ENCODE measurements at regions not wholly inside any gene's neighbourhood (a gene's known extent, or its start where the extent isn't known, plus 50 kb on each side); places are given as distances from the start of the nearest gene placed in this dataset.
A peak's percentile ranks its signal among the peaks of the same experiment; 100 is the strongest.
"Not testable (repeated sequence)": the region's sequence is repeated elsewhere in the genome, so short reads cannot be mapped to it uniquely, and the experiment has no call there.

DNA sequence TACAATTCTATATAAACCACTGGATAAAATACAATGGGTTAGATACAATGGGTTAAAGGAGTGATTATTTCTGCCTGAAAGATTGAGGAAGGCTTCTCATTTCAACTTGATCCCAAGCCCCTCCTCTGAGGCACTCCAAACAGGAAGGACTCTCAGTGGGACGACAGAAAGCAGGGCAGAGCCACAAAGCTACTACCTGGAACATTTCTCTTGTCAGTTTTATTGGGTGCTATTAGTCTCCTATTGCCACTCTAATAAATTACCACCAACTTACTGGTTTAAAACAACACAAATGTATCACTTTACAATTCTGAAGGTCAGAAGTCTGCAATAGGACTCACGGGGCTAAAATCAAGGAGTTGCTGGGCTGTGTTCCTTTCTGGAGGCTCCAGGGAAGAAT, 146.7 kb downstream of the MREG start:
- no peak for DNase-seq
- ATAC-seq = no peak
- intact Hi-C loops (cut with micrococcal nuclease) = no loop called here

DNA sequence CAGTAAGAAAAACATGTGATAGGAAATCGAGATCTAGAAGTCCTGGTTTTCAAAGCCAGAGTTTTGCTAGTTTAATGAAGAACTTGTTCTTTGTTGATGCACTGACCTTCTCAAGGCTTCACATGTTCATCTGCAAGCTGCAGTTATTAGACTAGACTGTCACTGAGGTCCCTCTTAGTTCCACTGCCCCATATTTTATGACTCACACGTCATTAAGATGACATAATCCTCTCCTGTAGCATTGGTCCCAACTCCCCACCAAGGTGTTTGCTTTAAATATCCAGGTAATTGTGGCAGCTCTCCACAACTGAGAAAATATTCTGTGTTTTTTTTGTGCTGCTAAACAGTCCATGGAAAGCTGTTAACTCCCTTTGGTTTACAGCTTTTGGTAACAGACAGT, 149.7 kb downstream of the MREG start:
- intact Hi-C loops (cut with micrococcal nuclease) = no loop called here
- ATAC-seq (no peak), DNase-seq (no peak)

DNA sequence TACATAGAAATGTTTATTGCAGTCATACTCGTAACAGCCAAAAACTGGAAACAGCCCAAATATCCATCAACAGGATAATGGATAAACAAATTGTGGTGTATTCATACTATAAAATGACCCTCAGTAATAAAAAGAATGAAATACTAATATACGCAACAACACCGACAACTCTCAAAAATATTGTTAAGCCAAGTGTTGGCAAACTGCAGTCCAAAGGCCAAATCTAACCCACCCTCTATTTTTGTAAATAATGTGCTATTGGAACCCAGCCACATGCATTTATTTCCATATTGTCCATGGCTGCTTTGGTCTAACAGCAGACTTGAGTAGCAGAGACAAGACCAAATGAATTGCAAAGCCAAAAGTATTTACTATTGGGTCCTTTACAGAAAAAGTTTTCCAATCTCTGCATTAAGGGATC, 151.0 kb downstream of the MREG start:
- DNase-seq = no peak
- ATAC-seq = no peak
- intact Hi-C loops (cut with micrococcal nuclease) = no loop called here

DNA sequence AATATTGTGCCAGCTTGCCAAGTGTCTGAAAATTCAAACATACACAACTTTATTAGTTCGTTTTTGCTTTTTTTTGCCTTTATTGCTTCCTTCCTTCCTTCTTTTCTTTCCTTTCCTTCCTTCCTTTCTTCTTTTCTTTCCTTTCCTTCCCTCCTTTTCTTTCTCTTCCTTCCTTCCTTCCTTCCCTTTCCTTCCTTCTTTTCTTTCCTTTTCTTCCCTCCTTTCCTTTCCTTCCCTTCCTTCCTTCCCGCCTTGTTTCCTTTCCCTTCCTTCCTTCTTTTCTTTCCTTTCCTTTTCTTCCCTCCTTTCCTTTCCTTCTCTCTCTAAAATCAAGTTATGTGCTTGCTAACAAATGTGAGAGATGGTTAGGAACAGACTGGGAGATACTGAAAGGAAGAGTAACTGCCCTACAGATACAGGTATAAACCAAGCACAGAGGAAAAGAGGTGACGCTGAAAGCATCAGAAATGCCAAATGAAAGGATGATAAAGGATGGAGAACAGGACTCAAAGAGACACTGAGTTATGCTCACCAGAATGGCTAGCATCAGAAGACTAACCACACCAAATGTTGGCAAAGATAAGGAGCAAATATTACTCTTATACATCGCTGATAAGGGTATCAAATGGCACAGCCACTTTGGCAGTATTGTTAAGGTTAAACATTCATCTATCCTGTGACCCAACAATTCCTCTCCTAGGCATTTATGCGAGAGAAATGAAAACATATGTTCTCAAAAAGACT, 151.6 kb downstream of the MREG start:
- intact Hi-C loops (cut with micrococcal nuclease) = no loop called here
- ATAC-seq (no peak), DNase-seq (no peak)

DNA sequence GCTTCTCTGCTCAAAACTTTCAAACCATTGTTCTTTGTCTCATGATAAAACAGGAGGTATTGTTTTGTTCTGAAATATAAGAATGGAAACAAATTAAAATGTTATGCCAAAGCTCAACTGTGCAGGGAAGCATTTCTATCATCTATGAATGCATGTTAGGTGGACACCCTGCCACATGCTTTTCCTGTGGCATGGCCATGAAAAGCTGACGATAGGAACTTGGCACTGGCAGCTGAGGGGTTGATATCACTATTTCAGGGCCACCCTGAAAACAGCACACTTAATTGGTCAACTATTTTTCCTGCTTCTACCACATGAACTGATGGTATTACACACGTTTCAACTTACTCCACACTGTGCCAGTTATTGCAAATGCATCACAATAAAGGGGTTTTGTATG, 157.3 kb downstream of the MREG start:
- intact Hi-C loops (cut with micrococcal nuclease) = no loop called here
- no peak for DNase-seq
- no peak for ATAC-seq

DNA sequence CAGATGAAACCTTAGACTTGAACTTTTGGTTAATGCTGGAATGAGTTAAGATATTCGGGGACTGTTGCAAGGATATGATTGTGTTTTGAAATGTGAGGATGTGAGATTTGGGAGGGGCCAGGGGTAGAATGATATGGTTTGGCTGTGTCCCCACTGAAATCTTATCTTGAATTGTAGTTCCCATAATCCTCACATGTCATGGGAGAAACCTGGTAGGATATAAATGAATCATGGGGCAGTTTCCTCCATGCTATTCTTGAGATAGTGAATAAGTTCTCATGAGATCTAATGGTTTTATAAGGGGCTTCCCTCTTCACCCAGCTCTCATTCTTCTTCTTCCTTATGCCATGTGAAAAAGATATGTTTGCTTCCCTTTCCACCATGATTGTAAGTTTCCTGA, 158.0 kb downstream of the MREG start:
- DNase-seq; ATAC-seq; intact Hi-C loops (cut with micrococcal nuclease): not testable (repeated sequence)

DNA sequence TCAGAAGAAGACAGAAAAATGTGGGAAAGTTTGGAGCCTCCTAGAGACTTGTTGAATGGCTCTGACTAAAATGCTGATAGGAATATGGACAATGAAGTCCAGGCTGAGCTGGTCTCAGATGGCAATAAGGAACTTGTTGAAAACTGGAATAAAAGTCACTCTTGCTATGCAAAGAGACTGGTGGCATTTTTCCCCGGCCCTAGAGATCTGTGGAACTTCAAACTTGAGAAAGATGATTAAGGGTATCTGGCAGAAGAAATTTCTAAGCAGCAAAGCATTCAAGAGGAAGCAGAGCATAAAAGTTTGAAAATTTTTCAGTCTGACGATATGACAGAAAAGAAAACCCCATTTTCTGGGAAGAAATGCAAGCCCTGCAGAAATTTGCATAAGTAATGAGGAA, 159.3 kb downstream of the MREG start:
- DNase-seq (no peak), ATAC-seq (no peak)
- intact Hi-C loops (cut with micrococcal nuclease) = no loop called here

DNA sequence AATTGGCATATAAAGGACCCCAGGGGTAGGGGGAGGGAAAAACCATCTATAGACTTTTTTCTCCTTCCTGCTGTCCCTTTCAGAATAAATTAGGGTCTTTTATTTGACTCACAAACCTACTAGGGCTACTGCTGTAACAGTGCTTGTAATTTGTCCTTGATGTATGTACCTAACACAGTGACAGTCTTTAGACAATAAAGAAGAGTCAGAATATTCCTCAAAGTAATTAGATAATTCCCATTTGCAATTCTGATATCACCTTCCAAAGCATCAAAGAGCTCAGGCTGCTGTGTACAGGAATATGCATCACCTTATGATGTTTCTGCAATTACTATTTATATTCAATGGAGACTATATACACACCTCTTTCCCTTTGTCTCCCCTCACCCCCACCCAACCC, 161.7 kb downstream of the MREG start:
- ATAC-seq (no peak), DNase-seq (no peak)
- intact Hi-C loops (cut with micrococcal nuclease) = no loop called here

DNA sequence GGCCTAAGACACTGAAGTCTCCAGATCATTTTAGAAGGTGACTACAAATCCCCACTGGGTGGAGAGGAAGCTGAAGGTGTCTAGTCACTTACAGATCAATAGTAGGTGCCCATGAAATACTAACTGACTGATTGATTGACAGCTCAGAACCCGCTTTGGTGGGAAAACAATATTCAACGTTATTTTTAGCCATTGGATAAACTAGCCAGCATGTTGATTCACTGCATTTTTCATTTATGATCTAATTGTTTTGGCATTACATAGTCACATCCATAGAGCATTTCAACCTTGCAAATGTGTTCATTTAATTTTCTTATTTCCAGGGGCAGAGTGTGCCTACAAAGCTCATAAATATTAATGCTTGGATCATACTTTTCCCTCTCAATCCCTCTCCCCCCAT, 162.3 kb downstream of the MREG start:
- peak; percentile 37 for ATAC-seq
- intact Hi-C loops (cut with micrococcal nuclease) = no loop called here
- DNase-seq = no peak

DNA sequence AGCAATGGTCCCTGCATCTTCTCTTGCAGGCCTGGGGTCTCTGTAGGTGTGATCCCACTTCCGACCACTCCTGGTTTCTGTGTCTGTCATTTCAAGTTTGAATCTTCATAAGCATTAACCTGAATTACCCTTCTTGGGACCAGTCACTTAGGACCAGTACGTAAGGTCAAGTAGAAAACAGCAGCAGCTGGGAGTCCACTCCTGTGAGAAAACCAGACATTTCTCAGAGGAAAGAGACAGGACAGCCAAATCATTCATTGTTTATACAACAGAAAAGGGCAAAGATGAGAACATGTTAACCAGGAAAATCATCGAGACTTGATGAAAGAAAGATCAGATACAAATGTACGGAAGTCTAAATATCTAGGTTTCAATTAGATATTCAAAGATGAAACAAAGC, 163.0 kb downstream of the MREG start:
- intact Hi-C loops (cut with micrococcal nuclease) = no loop called here
- DNase-seq (no peak), ATAC-seq (peak; percentile 80)

DNA sequence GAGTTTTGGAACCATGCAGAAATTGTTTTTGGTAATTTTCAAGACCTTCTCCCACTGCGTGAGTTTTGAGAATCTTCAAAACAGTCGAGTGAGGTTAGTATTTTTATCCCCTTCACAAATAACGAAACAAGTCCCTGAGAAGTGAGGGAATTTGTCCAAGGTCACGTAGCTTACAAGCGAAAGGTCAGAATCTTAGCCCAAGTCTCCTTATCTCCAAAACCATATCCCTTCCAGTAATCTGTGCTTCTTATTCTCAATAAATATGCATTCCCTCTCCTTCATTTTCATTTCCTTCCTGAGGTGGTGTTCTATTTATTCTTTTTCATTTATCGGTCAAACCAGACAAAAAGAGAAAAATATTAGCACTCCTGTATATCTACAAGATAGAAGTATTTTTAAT, 163.6 kb downstream of the MREG start:
- intact Hi-C loops (cut with micrococcal nuclease) = no loop called here
- ATAC-seq = peak; percentile 39

DNA sequence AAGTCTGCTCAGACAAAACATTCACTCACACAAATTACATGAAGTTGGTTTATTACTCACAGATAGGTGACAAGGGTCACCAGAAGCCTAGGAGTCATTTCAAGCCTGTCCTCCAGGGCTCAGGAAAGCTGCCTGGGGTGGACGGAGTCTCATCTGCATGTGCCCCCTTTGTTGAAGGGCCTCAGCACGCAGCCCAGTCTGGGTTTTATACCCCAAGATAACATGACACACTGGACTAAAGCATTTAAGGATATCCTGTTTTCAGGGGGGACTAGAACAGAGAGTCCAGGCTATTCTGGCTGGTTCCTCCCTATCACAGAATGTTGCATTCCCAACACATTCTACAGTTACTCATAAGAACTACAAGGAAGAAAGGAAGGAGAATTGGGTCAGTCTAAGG, 164.7 kb downstream of the MREG start:
- ATAC-seq = no peak
- intact Hi-C loops (cut with micrococcal nuclease) = no loop called here

More for the DNA sequence above, 163.6 kb downstream of the MREG start:
- DNase-seq = no peak

DNA sequence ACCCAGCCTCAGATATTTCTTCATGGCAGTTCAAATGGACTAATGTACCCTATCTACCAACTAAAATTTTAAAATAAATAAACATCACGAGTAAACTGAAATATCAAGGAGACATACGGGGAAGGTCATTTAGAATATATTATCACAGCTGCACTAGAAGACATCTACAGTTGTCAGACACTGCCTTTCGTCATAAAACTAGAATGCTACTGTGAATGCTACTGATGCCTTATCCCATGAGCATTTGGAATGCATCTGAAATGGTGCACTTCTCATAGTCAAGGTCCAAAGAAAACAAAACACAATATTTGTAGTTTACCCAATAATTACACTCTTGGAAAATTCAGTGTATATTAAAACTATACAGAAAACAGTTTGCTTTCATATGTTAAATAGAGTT, 165.2 kb downstream of the MREG start:
- intact Hi-C loops (cut with micrococcal nuclease) = no loop called here
- DNase-seq = no peak
- no peak for ATAC-seq

More for the DNA sequence above, 164.7 kb downstream of the MREG start:
- DNase-seq = no peak

DNA sequence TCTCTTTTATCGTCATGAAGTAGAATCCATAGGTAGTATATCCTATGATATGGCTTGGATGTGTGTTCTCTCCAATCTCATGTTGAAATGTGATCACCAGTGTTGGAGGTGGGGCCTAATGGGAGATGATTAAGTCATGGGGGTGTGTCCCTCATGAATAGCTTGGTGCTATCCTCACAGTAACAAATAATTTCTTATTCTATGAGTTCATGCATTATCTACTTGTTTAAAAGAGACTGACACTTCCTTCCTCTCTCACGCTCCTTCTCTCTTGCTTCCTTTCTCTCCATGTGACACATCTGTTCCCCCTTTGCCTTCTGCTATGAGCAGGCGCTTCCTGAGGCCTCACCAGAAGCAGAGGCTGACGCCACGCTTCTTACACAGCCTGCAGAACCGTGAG, 165.6 kb downstream of the MREG start:
- intact Hi-C loops (cut with micrococcal nuclease) = no loop called here
- ATAC-seq (peak; percentile 7), DNase-seq (no peak)

DNA sequence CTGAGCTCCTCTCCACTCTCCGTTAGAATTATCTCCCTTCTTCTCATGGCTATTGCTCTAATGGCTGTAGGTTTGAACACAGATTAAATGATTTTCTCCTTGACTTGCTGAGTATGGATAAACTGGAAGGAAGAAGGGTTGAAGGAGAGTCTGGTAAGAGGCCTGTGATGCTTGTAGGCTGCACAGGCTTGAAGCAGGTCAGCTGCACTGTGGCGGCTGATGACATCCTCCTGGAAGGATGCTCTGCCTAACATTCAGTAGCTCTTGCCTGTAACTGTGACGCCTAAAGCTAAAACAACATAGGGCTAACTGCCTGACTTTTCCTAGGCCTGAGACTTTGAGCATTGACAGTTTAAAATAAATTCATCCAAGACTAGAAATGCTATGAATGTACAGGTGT, 166.3 kb downstream of the MREG start:
- DNase-seq (peak; percentile 44), ATAC-seq (peak; percentile 64)
- intact Hi-C loops (cut with micrococcal nuclease) = no loop called here

DNA sequence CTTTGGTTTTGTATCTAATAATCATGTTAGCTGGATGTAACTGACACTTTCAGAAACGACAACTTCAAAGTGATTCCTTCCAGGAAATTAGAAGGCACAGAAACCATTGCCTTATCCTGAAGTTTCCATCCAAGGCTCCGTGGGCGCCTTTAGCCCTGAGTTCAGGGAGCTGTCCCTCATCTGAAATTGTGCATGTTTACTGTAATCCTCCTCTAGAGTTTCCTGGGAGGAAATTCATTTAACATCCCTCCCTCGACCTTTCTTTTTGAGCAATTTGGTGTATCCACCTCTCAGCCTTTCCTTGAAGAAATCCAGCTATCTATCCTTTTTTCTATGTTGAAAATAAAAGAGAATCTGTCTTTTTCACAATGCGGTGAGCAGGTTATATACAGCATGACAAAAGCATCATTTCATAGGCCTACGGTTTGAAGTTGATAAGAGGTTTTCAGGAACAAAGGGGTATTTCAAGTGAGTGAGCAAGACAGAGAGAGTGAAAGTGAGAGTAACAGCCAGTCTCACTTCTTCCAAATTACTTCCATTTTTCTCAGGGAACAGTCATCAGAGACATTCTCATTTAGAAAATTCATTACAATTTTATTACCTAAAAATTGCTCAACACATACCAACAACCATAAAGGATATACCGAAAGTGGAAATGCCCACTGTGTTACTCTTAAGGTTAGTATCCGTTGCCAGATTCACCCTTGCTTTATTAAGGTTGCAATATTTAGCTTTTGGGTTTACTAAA, 167.3 kb downstream of the MREG start:
- intact Hi-C loops (cut with micrococcal nuclease) = no loop called here
- ATAC-seq (no peak), DNase-seq (no peak)

DNA sequence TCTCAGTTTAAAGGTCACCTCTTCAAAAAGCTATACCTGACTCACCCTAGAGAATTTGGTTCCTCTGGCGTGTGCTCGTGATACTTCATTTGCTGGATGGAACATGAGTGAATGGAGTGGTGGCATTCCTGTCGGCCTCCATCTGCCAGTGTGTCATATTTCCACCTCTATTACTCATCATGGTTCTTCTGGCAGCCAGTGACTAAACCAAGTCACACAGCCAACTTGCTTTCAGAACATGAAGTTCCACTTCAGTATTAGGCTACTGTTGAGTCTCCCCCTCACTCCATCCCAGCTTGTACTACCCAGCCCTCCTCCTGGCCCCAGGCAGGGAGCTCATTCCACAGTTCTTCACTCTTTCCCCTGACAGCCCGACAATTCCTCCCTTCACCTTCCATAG, 169.8 kb downstream of the MREG start:
- peak; percentile 81 for ATAC-seq
- DNase-seq = no peak
- intact Hi-C loops (cut with micrococcal nuclease) = no loop called here

DNA sequence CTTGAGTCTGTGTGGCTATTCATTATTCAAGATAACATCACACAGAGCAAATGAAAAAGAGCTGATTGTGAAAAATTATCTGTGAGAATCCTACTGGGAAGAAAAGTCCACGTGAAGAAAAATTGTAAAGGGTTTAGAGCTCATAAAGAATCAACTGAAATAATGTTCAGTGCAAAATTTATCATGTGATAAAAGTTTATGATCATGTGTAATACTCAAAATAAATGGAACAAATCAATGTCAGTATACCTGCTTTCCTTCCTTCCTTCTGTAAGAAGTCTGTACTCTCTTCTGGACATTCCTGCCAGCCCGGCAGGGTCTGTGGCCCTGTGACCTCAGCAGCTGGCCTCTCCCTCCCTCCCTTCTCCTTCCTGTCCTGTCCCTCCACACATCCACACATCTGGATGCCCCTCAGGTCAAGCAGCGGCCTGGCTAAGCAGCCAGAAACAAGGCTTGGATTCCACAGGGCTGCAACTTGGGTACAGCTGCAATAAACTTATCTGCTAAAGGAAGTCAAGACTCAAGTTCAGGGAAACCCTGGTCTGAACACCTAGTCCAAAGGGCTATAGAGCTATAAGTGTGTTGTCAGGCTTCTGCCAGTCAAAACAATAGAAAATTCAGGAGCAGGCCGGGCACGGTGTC, 172.1 kb downstream of the MREG start:
- ATAC-seq = peak; percentile 33
- DNase-seq = peak; percentile 33

DNA sequence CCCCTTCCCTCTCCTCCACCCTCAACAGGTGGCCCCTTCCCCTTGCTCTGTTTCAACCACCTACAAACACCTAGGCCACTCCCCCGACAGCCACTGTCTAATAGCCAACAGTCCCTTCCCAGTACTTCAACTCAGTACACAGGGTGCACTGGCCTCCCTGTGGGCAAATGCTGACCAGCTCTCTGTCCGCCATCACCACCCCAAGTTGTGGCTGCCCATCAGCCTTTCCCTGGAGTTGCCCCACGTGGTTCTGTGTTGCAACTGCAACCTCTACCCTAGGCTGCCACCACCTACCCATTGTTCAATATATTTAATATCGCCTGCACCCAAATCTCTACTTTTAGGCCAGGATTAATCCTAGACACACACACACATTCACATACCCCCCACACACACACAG, 173.5 kb downstream of the MREG start:
- no peak for ATAC-seq
- no peak for DNase-seq
- intact Hi-C loops (cut with micrococcal nuclease) = no loop called here

More for the DNA sequence above, 172.1 kb downstream of the MREG start:
- intact Hi-C loops (cut with micrococcal nuclease) = no loop called here

DNA sequence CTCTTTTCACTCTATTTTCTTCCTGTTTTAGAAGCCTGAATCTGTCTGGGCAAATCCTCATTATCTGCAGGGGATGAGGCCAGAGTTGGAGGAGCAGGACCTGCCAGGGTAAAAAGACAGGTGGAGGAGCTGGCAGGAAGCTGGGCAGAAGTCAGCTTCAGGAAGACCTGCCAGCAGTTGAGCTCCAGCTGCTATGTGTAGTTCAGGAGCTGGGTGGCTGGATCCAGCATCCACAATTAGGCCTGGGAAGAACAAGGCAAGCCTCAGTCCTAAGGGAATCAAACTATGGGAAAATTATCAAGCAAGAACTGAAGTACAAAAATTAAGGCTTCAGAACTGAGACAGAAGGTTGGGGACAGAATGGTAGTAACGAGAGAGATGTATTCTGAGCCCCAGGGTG, 174.0 kb downstream of the MREG start:
- intact Hi-C loops (cut with micrococcal nuclease) = no loop called here
- ATAC-seq (peak; percentile 65), DNase-seq (no peak)
